Fibroblast of lung (primary cell): ENCODE measurements at regions not wholly inside any gene's neighbourhood (a gene's known extent, or its start where the extent isn't known, plus 50 kb on each side); places are given as distances from the start of the nearest gene placed in this dataset.

Experiments used
- DNase-seq, 2 donors: peaks; one replicate each; pipeline versions ENCODE4 v3.0.0 to v3.0.0-alpha.2; 2010; ENCODE audit warnings: low read depth in 2 of 2
- H2AFZ ChIP-seq: 2 replicates; pipeline ENCODE4 v1.5.1; 2012; ENCODE audit warnings: low read length, control low read depth, inconsistent platforms
- H3K27ac ChIP-seq: 2 replicates; pipeline ENCODE4 v1.5.1; 2011; ENCODE audit warnings: low read length, control low read depth; ENCODE audit not compliant: insufficient read depth
- H3K27me3 ChIP-seq: 2 replicates; pipeline ENCODE4 v1.5.1; 2011; ENCODE audit warnings: mild to moderate bottlenecking, low read length; ENCODE audit not compliant: control insufficient read depth, insufficient read depth
- H3K36me3 ChIP-seq: 2 replicates; pipeline ENCODE4 v1.5.1; 2011; ENCODE audit warnings: low read length; ENCODE audit not compliant: control insufficient read depth, insufficient read depth
- H3K4me1 ChIP-seq: 2 replicates; pipeline ENCODE4 v1.5.1; 2011; ENCODE audit warnings: low read length; ENCODE audit not compliant: control insufficient read depth, insufficient read depth; ENCODE audit errors: extremely low read depth
- H3K4me2 ChIP-seq: 2 replicates; pipeline ENCODE4 v1.5.1; 2011; ENCODE audit warnings: low read length, control low read depth; ENCODE audit not compliant: insufficient read depth; ENCODE audit errors: extremely low read depth
- H3K4me3 ChIP-seq, 4 experiments: fragments of 200-600 bp in 1 of 4; sonication (generic) in 1 of 4; replicated peaks in 1 of 4; 2 replicates each; pipeline ENCODE4 v1.5.1; 2011 to 2016; ENCODE audit warnings: low read length in 4 of 4, low read depth in 3 of 4, mild to moderate bottlenecking in 3 of 4, control low read depth in 2 of 4, inconsistent platforms in 1 of 4, mixed read lengths in 1 of 4; ENCODE audit not compliant: insufficient read depth in 1 of 4; ENCODE audit errors: control extremely low read depth in 1 of 4
- H3K79me2 ChIP-seq: 2 replicates; pipeline ENCODE4 v1.5.1; 2012; ENCODE audit warnings: mild to moderate bottlenecking, low read length, inconsistent platforms; ENCODE audit not compliant: control insufficient read depth, insufficient read depth
- H3K9ac ChIP-seq: 2 replicates; pipeline ENCODE4 v1.5.1; 2011; ENCODE audit warnings: mild to moderate bottlenecking, low read length, control low read depth; ENCODE audit not compliant: insufficient read depth
- H3K9me3 ChIP-seq: 2 replicates; pipeline ENCODE4 v1.5.1; 2012; ENCODE audit warnings: low read depth, low read length; ENCODE audit not compliant: control insufficient read depth, insufficient read depth
- H4K20me1 ChIP-seq: 2 replicates; pipeline ENCODE4 v1.5.1; 2011; ENCODE audit warnings: low read length; ENCODE audit not compliant: control insufficient read depth, insufficient read depth; ENCODE audit errors: extremely low read depth
- EZH2 ChIP-seq: IDR thresholded peaks from 2 replicates; pipeline ENCODE4 v1.5.1; 2012; ENCODE audit warnings: low read length, control low read depth, mild to moderate bottlenecking; ENCODE audit errors: missing control alignments
- TF ChIP-seq, protein P1 (sequence below), 2 donors: IDR thresholded peaks in 1 of 2; conservative IDR thresholded peaks in 1 of 2; 1 replicate in 1 of 2; 2 replicates in 1 of 2; pipeline ENCODE4 v1.5.1; 2011 to 2012; ENCODE audit warnings: low read length in 2 of 2, control low read depth in 1 of 2, inconsistent platforms in 1 of 2, low read depth in 1 of 2, mild to moderate bottlenecking in 1 of 2

DNA sequence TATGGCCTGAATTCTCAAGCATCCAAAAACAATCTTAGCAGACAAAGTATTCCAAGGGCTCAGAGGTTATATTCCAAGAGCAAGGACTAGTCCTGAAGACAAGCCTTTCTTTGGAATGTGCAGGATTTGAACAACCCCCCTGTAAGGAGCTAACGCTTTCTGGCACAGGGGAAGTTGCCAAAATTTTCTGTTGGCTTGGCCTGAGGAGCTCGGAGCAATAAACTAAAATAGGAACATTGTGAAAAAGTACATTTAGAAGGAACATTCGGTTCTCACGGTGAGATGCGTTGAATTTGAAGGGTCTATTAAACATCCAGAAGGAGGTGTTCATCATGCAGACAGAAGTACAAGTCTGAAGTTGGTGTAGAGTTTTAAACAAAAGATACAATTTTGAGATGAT is 1030.5 kb upstream of the CELF2 start:
- H3K27ac ChIP-seq = no peak overlapping the region
- no peak overlapping the region for H2AFZ ChIP-seq
- no peaks in the 10 kb centered on the region for H3K9me3 ChIP-seq
- H4K20me1 ChIP-seq = no peaks in the 10 kb centered on the region
- no peaks in the 10 kb centered on the region for H3K36me3 ChIP-seq
- no peaks in the 10 kb centered on the region for H3K4me1 ChIP-seq
- H3K4me3 ChIP-seq = no peak overlapping the region
- no peak overlapping the region for H3K4me2 ChIP-seq
- no peaks in the 10 kb centered on the region for H3K27me3 ChIP-seq
- H3K79me2 ChIP-seq = no peaks in the 10 kb centered on the region
- no peak overlapping the region for H3K9ac ChIP-seq
- TF ChIP-seq, protein P1, sequence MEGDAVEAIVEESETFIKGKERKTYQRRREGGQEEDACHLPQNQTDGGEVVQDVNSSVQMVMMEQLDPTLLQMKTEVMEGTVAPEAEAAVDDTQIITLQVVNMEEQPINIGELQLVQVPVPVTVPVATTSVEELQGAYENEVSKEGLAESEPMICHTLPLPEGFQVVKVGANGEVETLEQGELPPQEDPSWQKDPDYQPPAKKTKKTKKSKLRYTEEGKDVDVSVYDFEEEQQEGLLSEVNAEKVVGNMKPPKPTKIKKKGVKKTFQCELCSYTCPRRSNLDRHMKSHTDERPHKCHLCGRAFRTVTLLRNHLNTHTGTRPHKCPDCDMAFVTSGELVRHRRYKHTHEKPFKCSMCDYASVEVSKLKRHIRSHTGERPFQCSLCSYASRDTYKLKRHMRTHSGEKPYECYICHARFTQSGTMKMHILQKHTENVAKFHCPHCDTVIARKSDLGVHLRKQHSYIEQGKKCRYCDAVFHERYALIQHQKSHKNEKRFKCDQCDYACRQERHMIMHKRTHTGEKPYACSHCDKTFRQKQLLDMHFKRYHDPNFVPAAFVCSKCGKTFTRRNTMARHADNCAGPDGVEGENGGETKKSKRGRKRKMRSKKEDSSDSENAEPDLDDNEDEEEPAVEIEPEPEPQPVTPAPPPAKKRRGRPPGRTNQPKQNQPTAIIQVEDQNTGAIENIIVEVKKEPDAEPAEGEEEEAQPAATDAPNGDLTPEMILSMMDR (conservative IDR thresholded peaks at IDR 0.05 in 1 of 2, IDR thresholded peaks at IDR 0.05 in 1 of 2; ENCODE audit: low read depth in 1 of 2, low read length in 2 of 2) = no peak
- TF ChIP-seq EZH2 = no peak
- DNase-seq = no peak

DNA sequence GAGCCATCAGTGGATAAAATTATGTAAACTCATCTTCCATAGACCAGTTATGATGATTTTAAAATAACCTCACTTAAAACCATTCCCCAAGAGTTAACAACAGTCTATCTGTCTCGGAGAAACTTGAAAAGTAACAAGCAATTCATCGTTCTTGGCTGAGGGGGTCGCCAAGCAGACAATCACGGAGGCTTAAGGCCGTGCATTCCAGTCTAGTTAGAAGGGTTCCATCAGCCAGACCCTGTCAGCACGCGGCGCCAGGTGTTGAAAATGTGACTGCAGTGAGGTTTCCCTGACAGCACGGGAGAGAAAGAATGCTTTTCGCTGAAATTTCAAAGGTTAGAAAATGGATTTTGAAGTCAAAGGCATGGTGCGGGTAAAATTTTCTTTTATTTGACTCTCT is 1025.0 kb upstream of the CELF2 start:
- no peaks in the 10 kb centered on the region for H3K9me3 ChIP-seq
- no peak overlapping the region for H3K27ac ChIP-seq
- H3K27me3 ChIP-seq = no peaks in the 10 kb centered on the region
- H3K79me2 ChIP-seq = no peaks in the 10 kb centered on the region
- H3K36me3 ChIP-seq = no peaks in the 10 kb centered on the region
- H4K20me1 ChIP-seq = no peaks in the 10 kb centered on the region
- H3K4me2 ChIP-seq = no peak overlapping the region
- no peak overlapping the region for H2AFZ ChIP-seq
- H3K4me3 ChIP-seq = no peak overlapping the region
- H3K4me1 ChIP-seq = no peaks in the 10 kb centered on the region
- peak in 1 of 2 donors; percentile 2 for DNase-seq
- H3K9ac ChIP-seq = no peak overlapping the region
- TF ChIP-seq, protein P1 (conservative IDR thresholded peaks at IDR 0.05 in 1 of 2, IDR thresholded peaks at IDR 0.05 in 1 of 2; ENCODE audit: low read depth in 1 of 2, low read length in 2 of 2) = no peak
- no peak for TF ChIP-seq EZH2

DNA sequence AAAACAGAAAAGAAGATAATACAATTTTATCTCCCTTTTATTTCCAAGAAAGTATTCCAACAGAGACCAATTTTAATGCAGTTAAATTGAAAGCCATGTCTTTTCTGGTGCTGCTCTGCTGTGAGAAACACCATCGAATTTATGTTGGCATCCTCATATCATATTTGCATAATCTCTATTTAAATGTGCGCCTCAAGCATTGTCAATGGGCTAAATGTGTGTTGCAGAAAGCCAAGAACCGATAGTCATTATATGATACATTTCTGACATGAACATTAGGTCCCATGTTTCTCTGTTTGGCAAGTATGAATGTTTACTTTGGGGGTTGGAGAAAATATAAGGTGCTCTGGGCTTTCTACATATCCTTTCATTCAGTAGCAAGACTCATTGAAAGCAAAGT is 1023.5 kb upstream of the CELF2 start:
- H3K4me2 ChIP-seq = no peak overlapping the region
- TF ChIP-seq, protein P1 (conservative IDR thresholded peaks at IDR 0.05 in 1 of 2, IDR thresholded peaks at IDR 0.05 in 1 of 2; ENCODE audit: low read depth in 1 of 2, low read length in 2 of 2) = no peak
- TF ChIP-seq EZH2 = no peak

More for the DNA sequence above, 1023.5 kb upstream of the CELF2 start:
- H3K9ac ChIP-seq = no peak overlapping the region
- H3K9me3 ChIP-seq = no peaks in the 10 kb centered on the region
- H2AFZ ChIP-seq = no peak overlapping the region
- no peak for DNase-seq
- no peak overlapping the region for H3K27ac ChIP-seq
- H3K36me3 ChIP-seq = no peaks in the 10 kb centered on the region
- no peaks in the 10 kb centered on the region for H4K20me1 ChIP-seq
- no peaks in the 10 kb centered on the region for H3K4me1 ChIP-seq
- H3K27me3 ChIP-seq = no peaks in the 10 kb centered on the region
- no peak overlapping the region for H3K4me3 ChIP-seq
- no peaks in the 10 kb centered on the region for H3K79me2 ChIP-seq
